ENCODE measurements at regions not wholly inside any gene's neighbourhood (a gene's known extent, or its start where the extent isn't known, plus 50 kb on each side); places are given as distances from the start of the nearest gene placed in this dataset.

DNA sequence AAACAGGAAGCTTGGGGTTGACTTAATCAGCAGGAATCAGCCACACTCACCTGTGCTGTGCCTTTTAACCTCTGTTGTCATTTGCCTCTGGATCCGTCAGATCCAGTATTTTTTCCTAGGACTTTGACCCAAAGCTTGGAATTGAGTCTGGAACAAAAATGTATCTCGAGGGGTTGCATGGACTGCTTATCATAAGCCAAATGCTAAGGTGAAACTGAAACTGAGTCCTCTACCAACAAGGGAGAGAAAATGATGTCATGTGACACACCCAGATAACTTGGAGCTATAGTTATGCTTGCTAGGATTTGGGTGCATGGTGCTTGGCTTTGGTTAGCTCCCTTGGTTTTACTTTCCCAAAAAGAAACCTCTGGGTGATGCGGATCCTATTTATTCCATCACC lies 2158.6 kb upstream of the PIK3C3 start:
- Histone ChIP-seq H3K36me3 (ENCODE audit: control insufficient read depth, insufficient read depth, low read length) (no peaks in the 10 kb centered on the region), H3K4me3 (ENCODE audit: low read depth, low read length) (no peak overlapping the region), H3K27me3 (ENCODE audit: control insufficient read depth, insufficient read depth, low read length) (no peaks in the 10 kb centered on the region)
- DNase-seq (ENCODE audit: low read depth) = no peak
- TF ChIP-seq CTCF (IDR thresholded peaks at IDR 0.05; ENCODE audit: insufficient read depth, low read length, poor library complexity, severe bottlenecking) = no peak

DNA sequence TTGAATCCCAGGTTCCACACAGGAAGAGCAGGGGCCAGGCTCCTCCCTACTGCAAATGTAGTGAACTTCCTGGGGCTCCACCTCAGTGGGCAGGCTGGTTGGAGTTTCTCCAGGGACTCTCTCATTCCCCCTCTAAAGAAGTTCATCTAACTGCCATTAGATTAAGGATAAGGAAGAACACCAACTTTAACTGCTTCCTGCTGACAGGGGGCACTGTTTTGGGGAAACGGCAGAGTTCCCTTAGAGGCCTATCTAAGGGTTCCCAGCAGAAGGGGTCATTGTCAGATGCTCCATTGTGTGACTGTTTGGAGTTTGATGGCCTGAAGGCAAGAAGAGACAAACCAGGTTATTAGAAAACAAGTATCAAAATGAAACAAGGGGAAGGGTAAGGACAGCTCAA lies 2159.7 kb upstream of the PIK3C3 start:
- Histone ChIP-seq H3K27me3 (ENCODE audit: control insufficient read depth, insufficient read depth, low read length) (no peaks in the 10 kb centered on the region), H3K36me3 (ENCODE audit: control insufficient read depth, insufficient read depth, low read length) (no peaks in the 10 kb centered on the region), H3K4me3 (ENCODE audit: low read depth, low read length) (no peak overlapping the region)
- TF ChIP-seq CTCF (IDR thresholded peaks at IDR 0.05; ENCODE audit: insufficient read depth, low read length, poor library complexity, severe bottlenecking) = no peak
- DNase-seq (ENCODE audit: low read depth) = no peak

- DNase-seq (ENCODE audit: low read depth) = no peak
- H3K4me3 ChIP-seq (ENCODE audit: low read depth, low read length) = no peak overlapping the region
- no peak for TF ChIP-seq CTCF (IDR thresholded peaks at IDR 0.05; ENCODE audit: insufficient read depth, low read length, poor library complexity, severe bottlenecking)
- no peaks in the 10 kb centered on the region for H3K36me3 ChIP-seq (ENCODE audit: control insufficient read depth, insufficient read depth, low read length)
- no peaks in the 10 kb centered on the region for H3K27me3 ChIP-seq (ENCODE audit: control insufficient read depth, insufficient read depth, low read length)
These were observed 2161.4 kb upstream of the PIK3C3 start for GRCh38 chr18:39793609-39794008.

GRCh38 chr18:39788383-39788782 lies 2166.7 kb upstream of the PIK3C3 start:
- no peak for DNase-seq (ENCODE audit: low read depth)
- no peak overlapping the region for H3K4me3 ChIP-seq (ENCODE audit: low read depth, low read length)
- no peak for TF ChIP-seq CTCF (IDR thresholded peaks at IDR 0.05; ENCODE audit: insufficient read depth, low read length, poor library complexity, severe bottlenecking)
- H3K27me3 ChIP-seq (ENCODE audit: control insufficient read depth, insufficient read depth, low read length) = no peaks in the 10 kb centered on the region
- no peaks in the 10 kb centered on the region for H3K36me3 ChIP-seq (ENCODE audit: control insufficient read depth, insufficient read depth, low read length)

- no peak for DNase-seq (ENCODE audit: low read depth)
- Histone ChIP-seq H3K36me3 (ENCODE audit: control insufficient read depth, insufficient read depth, low read length) (no peaks in the 10 kb centered on the region), H3K4me3 (ENCODE audit: low read depth, low read length) (no peak overlapping the region), H3K27me3 (ENCODE audit: control insufficient read depth, insufficient read depth, low read length) (no peaks in the 10 kb centered on the region)
- no peak for TF ChIP-seq CTCF (IDR thresholded peaks at IDR 0.05; ENCODE audit: insufficient read depth, low read length, poor library complexity, severe bottlenecking)
These were observed 2168.6 kb upstream of the PIK3C3 start for GRCh38 chr18:39786477-39786876.

- TF ChIP-seq CTCF (IDR thresholded peaks at IDR 0.05; ENCODE audit: insufficient read depth, low read length, poor library complexity, severe bottlenecking) = no peak
- Histone ChIP-seq H3K27me3 (ENCODE audit: control insufficient read depth, insufficient read depth, low read length) (no peaks in the 10 kb centered on the region), H3K36me3 (ENCODE audit: control insufficient read depth, insufficient read depth, low read length) (no peaks in the 10 kb centered on the region), H3K4me3 (ENCODE audit: low read depth, low read length) (no peak overlapping the region)
- no peak for DNase-seq (ENCODE audit: low read depth)
These were observed 2170.5 kb upstream of the PIK3C3 start for GRCh38 chr18:39784541-39784940.

Measured in kidney epithelial cell (primary cell).